ENCODE measurements at regions not wholly inside any gene's neighbourhood (a gene's known extent, or its start where the extent isn't known, plus 50 kb on each side); places are given as distances from the start of the nearest gene placed in this dataset.

DNA sequence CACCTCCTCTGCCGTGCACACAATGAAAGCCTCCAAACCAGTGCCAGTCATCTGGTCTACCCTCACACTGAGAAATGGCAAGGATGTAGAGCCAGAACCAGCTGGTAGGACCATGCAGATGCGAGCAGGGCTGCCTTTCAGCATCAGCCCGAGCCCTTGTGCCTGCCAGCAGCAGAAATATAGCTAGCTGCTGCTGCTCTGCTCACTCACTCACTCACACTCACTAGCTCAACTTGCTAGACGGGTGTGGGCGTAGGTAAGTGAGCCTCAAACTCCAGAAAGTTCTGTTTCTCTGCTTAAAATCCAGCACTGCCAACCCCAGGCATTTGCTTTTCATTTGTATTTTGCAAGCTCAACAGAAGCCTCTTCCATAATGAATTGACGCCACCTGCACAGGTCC, 114.0 kb downstream of the DRD1 start:
- DNase-seq (ENCODE audit: low spot score in 2 of 2) = no peak
- H3K27ac ChIP-seq = no peak overlapping the region

DNA sequence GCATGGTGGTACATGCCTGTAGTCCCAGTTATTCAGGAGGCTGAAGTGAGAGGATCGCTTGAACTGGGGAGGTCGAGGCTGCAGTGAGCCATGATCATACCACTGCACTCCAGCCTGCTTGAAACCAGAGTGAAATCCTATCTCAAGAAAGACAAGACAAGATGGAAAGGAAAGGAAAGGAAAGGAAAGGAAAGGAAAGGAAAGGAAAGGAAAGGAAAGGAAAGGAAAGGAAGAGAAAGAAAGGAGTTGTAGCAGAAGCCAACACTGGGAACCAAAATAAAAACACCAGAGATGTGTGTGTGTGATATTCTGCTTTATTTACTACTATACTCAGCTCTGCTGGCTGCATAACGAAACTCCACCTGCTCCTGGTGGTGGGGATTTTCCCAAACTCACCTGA, 115.3 kb downstream of the DRD1 start:
- H3K27ac ChIP-seq = no peak overlapping the region
- intact Hi-C loops (cut with DNase I; ENCODE audit: low total_unique reads) = loop anchor here (5.0 kb wide), 1 partner anchor 826 kb away; no protein-coding TSS in a partner anchor
- H3K4me1 ChIP-seq = no peaks in the 10 kb centered on the region
- no peaks in the 10 kb centered on the region for H3K9me3 ChIP-seq
- peaks cover 0 to 12% of the 10 kb centered on the region in 2 donors for H3K27me3 ChIP-seq
- H3K4me3 ChIP-seq = no peak overlapping the region
- TF ChIP-seq, protein P1, sequence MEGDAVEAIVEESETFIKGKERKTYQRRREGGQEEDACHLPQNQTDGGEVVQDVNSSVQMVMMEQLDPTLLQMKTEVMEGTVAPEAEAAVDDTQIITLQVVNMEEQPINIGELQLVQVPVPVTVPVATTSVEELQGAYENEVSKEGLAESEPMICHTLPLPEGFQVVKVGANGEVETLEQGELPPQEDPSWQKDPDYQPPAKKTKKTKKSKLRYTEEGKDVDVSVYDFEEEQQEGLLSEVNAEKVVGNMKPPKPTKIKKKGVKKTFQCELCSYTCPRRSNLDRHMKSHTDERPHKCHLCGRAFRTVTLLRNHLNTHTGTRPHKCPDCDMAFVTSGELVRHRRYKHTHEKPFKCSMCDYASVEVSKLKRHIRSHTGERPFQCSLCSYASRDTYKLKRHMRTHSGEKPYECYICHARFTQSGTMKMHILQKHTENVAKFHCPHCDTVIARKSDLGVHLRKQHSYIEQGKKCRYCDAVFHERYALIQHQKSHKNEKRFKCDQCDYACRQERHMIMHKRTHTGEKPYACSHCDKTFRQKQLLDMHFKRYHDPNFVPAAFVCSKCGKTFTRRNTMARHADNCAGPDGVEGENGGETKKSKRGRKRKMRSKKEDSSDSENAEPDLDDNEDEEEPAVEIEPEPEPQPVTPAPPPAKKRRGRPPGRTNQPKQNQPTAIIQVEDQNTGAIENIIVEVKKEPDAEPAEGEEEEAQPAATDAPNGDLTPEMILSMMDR (IDR thresholded peaks at IDR 0.05) = no peak
- TF ChIP-seq POLR2AphosphoS5 (IDR thresholded peaks at IDR 0.05) = no peak
- TF ChIP-seq POLR2A (IDR thresholded peaks at IDR 0.05) = no peak
- no peak for DNase-seq (ENCODE audit: low spot score in 2 of 2)
- H3K36me3 ChIP-seq = no peaks in the 10 kb centered on the region

More for the DNA sequence above, 114.0 kb downstream of the DRD1 start:
- Histone ChIP-seq H3K4me3 (no peak overlapping the region), H3K4me1 (no peaks in the 10 kb centered on the region), H3K27me3 (peaks cover 0 to 12% of the 10 kb centered on the region in 2 donors), H3K36me3 (no peaks in the 10 kb centered on the region), H3K9me3 (no peaks in the 10 kb centered on the region)
- intact Hi-C loops (cut with DNase I; ENCODE audit: low total_unique reads) = loop anchor here (5.0 kb wide), 1 partner anchor 828 kb away; no protein-coding TSS in a partner anchor
- TF ChIP-seq POLR2AphosphoS5 (IDR thresholded peaks at IDR 0.05) (no peak), POLR2A (IDR thresholded peaks at IDR 0.05) (no peak)
- TF ChIP-seq, protein P1 (IDR thresholded peaks at IDR 0.05) = no peak

DNA sequence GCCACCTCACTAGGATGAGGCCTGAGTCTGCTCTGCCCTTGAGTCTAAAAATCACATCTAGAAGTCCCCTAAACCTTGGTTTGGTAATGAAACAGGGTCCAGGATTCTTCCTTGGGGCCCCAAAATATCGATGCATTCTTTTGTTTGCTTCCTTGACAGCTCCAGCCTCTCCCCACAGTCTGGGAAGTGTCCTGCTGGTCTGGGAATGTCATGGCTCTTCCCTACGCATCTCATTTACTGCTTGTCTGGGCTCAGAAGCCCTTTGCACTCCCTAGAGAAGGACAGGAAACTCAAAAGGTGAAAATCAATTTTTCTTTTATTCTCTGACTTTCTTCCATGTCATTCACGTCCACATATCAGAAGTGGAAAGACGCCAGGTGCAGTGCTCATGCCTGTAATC, 115.8 kb downstream of the DRD1 start:
- H3K9me3 ChIP-seq = no peaks in the 10 kb centered on the region
- intact Hi-C loops (cut with DNase I; ENCODE audit: low total_unique reads) = loop anchor here (5.0 kb wide), 1 partner anchor 826 kb away; no protein-coding TSS in a partner anchor
- no peak for DNase-seq (ENCODE audit: low spot score in 2 of 2)
- TF ChIP-seq, protein P1 (IDR thresholded peaks at IDR 0.05) = no peak
- TF ChIP-seq POLR2AphosphoS5 (IDR thresholded peaks at IDR 0.05) (no peak), POLR2A (IDR thresholded peaks at IDR 0.05) (no peak)
- H3K27ac ChIP-seq = no peak overlapping the region
- no peaks in the 10 kb centered on the region for H3K4me1 ChIP-seq
- H3K36me3 ChIP-seq = no peaks in the 10 kb centered on the region
- H3K4me3 ChIP-seq = no peak overlapping the region
- peaks cover 0 to 12% of the 10 kb centered on the region in 2 donors for H3K27me3 ChIP-seq

DNA sequence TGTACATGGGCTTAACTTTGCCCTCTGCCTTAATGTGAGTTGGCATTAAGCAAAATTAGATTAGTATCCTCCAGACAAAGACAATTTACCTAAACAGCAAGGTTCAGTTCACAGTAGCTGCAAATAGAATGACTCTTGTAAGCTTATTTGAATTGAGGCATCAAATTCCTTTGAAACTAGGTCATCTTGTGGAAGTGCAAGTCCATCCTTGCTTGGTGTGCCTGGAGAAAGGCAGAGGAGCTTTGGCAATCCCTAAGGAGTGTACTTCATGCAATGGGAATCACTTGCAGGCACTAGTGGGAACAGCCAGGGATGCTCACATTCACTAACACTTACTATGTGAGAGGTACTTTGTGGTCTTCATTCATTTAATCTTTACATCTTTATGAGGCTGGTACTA, 118.3 kb downstream of the DRD1 start:
- TF ChIP-seq, protein P1 (IDR thresholded peaks at IDR 0.05) = no peak
- TF ChIP-seq POLR2AphosphoS5 (IDR thresholded peaks at IDR 0.05) (no peak), POLR2A (IDR thresholded peaks at IDR 0.05) (no peak)
- Histone ChIP-seq H3K4me3 (no peak overlapping the region), H3K36me3 (no peaks in the 10 kb centered on the region), H3K9me3 (no peaks in the 10 kb centered on the region), H3K27ac (no peak overlapping the region), H3K4me1 (no peaks in the 10 kb centered on the region), H3K27me3 (peaks cover 0 to 12% of the 10 kb centered on the region in 2 donors)
- intact Hi-C loops (cut with DNase I; ENCODE audit: low total_unique reads) = loop anchor here (5.0 kb wide), 1 partner anchor 823 kb away; no protein-coding TSS in a partner anchor
- no peak for DNase-seq (ENCODE audit: low spot score in 2 of 2)

DNA sequence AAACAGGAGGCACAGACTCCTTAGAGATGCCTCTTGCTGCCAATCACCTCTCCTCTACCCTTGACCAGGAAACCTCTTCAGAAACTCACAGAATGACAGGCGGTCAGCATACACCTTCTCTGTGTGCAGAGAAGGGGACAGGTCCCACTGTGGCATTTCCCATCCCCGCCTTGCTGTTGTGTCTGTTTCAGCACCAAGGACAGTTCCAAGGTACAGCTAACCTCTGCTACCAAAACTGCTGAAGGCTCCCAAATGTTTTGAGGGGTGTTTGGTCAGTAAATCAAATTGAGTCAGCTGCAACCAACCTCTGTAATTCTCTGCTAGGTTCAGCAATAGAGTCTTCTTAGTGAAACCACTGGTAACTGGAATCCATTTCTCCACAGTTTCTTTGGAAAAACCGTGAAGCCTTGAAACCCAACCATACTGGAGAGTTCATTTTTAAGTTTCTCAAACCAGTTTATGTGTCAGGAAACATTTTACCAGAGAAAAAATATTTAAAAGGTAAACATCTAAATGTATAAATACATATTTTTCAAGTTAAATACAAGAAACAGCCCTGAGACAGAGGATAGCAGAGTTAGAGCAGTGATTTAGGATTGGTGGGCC, 122.0 kb downstream of the DRD1 start:
- Histone ChIP-seq H3K27ac (no peak overlapping the region), H3K4me3 (no peak overlapping the region), H3K9me3 (no peaks in the 10 kb centered on the region), H3K36me3 (no peaks in the 10 kb centered on the region), H3K4me1 (no peaks in the 10 kb centered on the region), H3K27me3 (no peaks in the 10 kb centered on the region)
- TF ChIP-seq, protein P1 (IDR thresholded peaks at IDR 0.05) = no peak
- TF ChIP-seq POLR2AphosphoS5 (IDR thresholded peaks at IDR 0.05) = no peak
- no peak for TF ChIP-seq POLR2A (IDR thresholded peaks at IDR 0.05)
- intact Hi-C loops (cut with DNase I; ENCODE audit: low total_unique reads) = no loop called here
- DNase-seq (ENCODE audit: low spot score in 2 of 2) = no peak

Data from breast epithelium (tissue), 4 donors.